ENCODE measurements at regions not wholly inside any gene's neighbourhood (a gene's known extent, or its start where the extent isn't known, plus 50 kb on each side); places are given as distances from the start of the nearest gene placed in this dataset.
"Not testable (repeated sequence)": the region's sequence is repeated elsewhere in the genome, so short reads cannot be mapped to it uniquely, and the experiment has no call there.

GRCh38 chr3:78511840-78512239, 1256.0 kb downstream of the ROBO1 start:
- no peak overlapping the region for H2AFZ ChIP-seq (ENCODE audit: insufficient read depth, low read length, poor library complexity)

GRCh38 chr3:78512786-78513185, 1255.0 kb downstream of the ROBO1 start:
- not testable (repeated sequence) for H3K4me1 ChIP-seq (ENCODE audit: control insufficient read depth in 1 of 2, insufficient read depth in 2 of 2, low read length in 2 of 2); H3K9me3 ChIP-seq (ENCODE audit: insufficient read depth, low read depth, low read length); H4K91ac ChIP-seq (ENCODE audit: low read depth, low read length); H3K36me3 ChIP-seq (ENCODE audit: control insufficient read depth in 1 of 2, insufficient read depth in 2 of 2, low read length in 2 of 2); H3K9ac ChIP-seq (ENCODE audit: low read length); H3K18ac ChIP-seq (ENCODE audit: low read length); H4K8ac ChIP-seq (ENCODE audit: low read depth, low read length); H2BK120ac ChIP-seq (ENCODE audit: insufficient read depth, low read length, poor library complexity); H4K12ac ChIP-seq (ENCODE audit: low read depth, low read length); H3K4me3 ChIP-seq (ENCODE audit: low read depth, low read length); H3K4ac ChIP-seq (ENCODE audit: low read depth, low read length); H3K27me3 ChIP-seq (ENCODE audit: insufficient read depth, low read length); H3K27ac ChIP-seq (ENCODE audit: low read depth, low read length); H3K79me1 ChIP-seq (ENCODE audit: low read length); H3K14ac ChIP-seq (ENCODE audit: low read length); H3K79me2 ChIP-seq (ENCODE audit: control insufficient read depth, insufficient read depth, low read length, poor library complexity); H3K4me2 ChIP-seq (ENCODE audit: low read length); H3K23ac ChIP-seq (ENCODE audit: low read length); H2BK12ac ChIP-seq (ENCODE audit: low read length); DNase-seq; H2BK5ac ChIP-seq (ENCODE audit: low read depth, low read length, poor library complexity); H2AK5ac ChIP-seq (ENCODE audit: low read length); H2AFZ ChIP-seq (ENCODE audit: insufficient read depth, low read length, poor library complexity)
- WGBS (ENCODE audit: extremely low coverage, insufficient coverage, insufficient read length): no CpG with 5 or more reads among the region's 4 CpGs

More at GRCh38 chr3:78511840-78512239, 1256.0 kb downstream of the ROBO1 start:
- Histone ChIP-seq H3K4ac (ENCODE audit: low read depth, low read length) (no peak overlapping the region), H3K4me3 (ENCODE audit: low read depth, low read length) (no peak overlapping the region), H3K9me3 (ENCODE audit: insufficient read depth, low read depth, low read length) (no peaks in the 10 kb centered on the region), H3K14ac (ENCODE audit: low read length) (no peak overlapping the region), H3K27me3 (ENCODE audit: insufficient read depth, low read length) (no peaks in the 10 kb centered on the region), H2AK5ac (ENCODE audit: low read length) (no peak overlapping the region), H3K18ac (ENCODE audit: low read length) (no peak overlapping the region), H2BK120ac (ENCODE audit: insufficient read depth, low read length, poor library complexity) (no peak overlapping the region), H3K9ac (ENCODE audit: low read length) (no peak overlapping the region), H3K27ac (ENCODE audit: low read depth, low read length) (no peak overlapping the region), H4K91ac (ENCODE audit: low read depth, low read length) (no peak overlapping the region), H3K23ac (ENCODE audit: low read length) (no peak overlapping the region), H3K36me3 (ENCODE audit: control insufficient read depth in 1 of 2, insufficient read depth in 2 of 2, low read length in 2 of 2) (no peaks in the 10 kb centered on the region), H4K8ac (ENCODE audit: low read depth, low read length) (no peak overlapping the region), H2BK12ac (ENCODE audit: low read length) (no peak overlapping the region), H4K12ac (ENCODE audit: low read depth, low read length) (no peak overlapping the region), H3K4me2 (ENCODE audit: low read length) (no peak overlapping the region), H2BK5ac (ENCODE audit: low read depth, low read length, poor library complexity) (no peak overlapping the region), H3K4me1 (ENCODE audit: control insufficient read depth in 1 of 2, insufficient read depth in 2 of 2, low read length in 2 of 2) (peaks cover 0 to 3% of the 10 kb centered on the region in 2 experiments), H3K79me2 (ENCODE audit: control insufficient read depth, insufficient read depth, low read length, poor library complexity) (no peaks in the 10 kb centered on the region), H3K79me1 (ENCODE audit: low read length) (no peaks in the 10 kb centered on the region)
- DNase-seq: no peak
- WGBS (ENCODE audit: extremely low coverage, insufficient coverage, insufficient read length): no CpG with 5 or more reads among the region's 2 CpGs

- Histone ChIP-seq H3K36me3 (ENCODE audit: control insufficient read depth in 1 of 2, insufficient read depth in 2 of 2, low read length in 2 of 2) (no peaks in the 10 kb centered on the region), H3K4ac (ENCODE audit: low read depth, low read length) (no peak overlapping the region), H2BK120ac (ENCODE audit: insufficient read depth, low read length, poor library complexity) (no peak overlapping the region), H3K27me3 (ENCODE audit: insufficient read depth, low read length) (no peaks in the 10 kb centered on the region), H3K4me1 (ENCODE audit: control insufficient read depth in 1 of 2, insufficient read depth in 2 of 2, low read length in 2 of 2) (no peaks in the 10 kb centered on the region), H3K9me3 (ENCODE audit: insufficient read depth, low read depth, low read length) (no peaks in the 10 kb centered on the region), H3K14ac (ENCODE audit: low read length) (no peak overlapping the region), H4K12ac (ENCODE audit: low read depth, low read length) (no peak overlapping the region), H3K18ac (ENCODE audit: low read length) (no peak overlapping the region), H2BK5ac (ENCODE audit: low read depth, low read length, poor library complexity) (no peak overlapping the region), H2BK12ac (ENCODE audit: low read length) (no peak overlapping the region), H3K4me2 (ENCODE audit: low read length) (no peak overlapping the region), H4K8ac (ENCODE audit: low read depth, low read length) (no peak overlapping the region), H3K23ac (ENCODE audit: low read length) (no peak overlapping the region), H2AK5ac (ENCODE audit: low read length) (no peak overlapping the region), H3K27ac (ENCODE audit: low read depth, low read length) (no peak overlapping the region), H4K91ac (ENCODE audit: low read depth, low read length) (no peak overlapping the region), H3K9ac (ENCODE audit: low read length) (no peak overlapping the region), H3K79me1 (ENCODE audit: low read length) (no peaks in the 10 kb centered on the region), H2AFZ (ENCODE audit: insufficient read depth, low read length, poor library complexity) (no peak overlapping the region), H3K4me3 (ENCODE audit: low read depth, low read length) (no peak overlapping the region), H3K79me2 (ENCODE audit: control insufficient read depth, insufficient read depth, low read length, poor library complexity) (no peaks in the 10 kb centered on the region)
- no CpG with 5 or more reads among the region's 3 CpGs for WGBS (ENCODE audit: extremely low coverage, insufficient coverage, insufficient read length)
- no peak for DNase-seq
Measured at GRCh38 chr3:78516437-78516836, 1251.4 kb downstream of the ROBO1 start.

GRCh38 chr3:78516937-78517336, 1250.9 kb downstream of the ROBO1 start:
- no peak overlapping the region for H3K27ac ChIP-seq (ENCODE audit: low read depth, low read length)
- H4K8ac ChIP-seq (ENCODE audit: low read depth, low read length): no peak overlapping the region
- H3K14ac ChIP-seq (ENCODE audit: low read length): no peak overlapping the region
- H3K9me3 ChIP-seq (ENCODE audit: insufficient read depth, low read depth, low read length): no peaks in the 10 kb centered on the region
- no peak overlapping the region for H3K18ac ChIP-seq (ENCODE audit: low read length)
- no peak overlapping the region for H2BK5ac ChIP-seq (ENCODE audit: low read depth, low read length, poor library complexity)
- no peak overlapping the region for H4K91ac ChIP-seq (ENCODE audit: low read depth, low read length)
- no peak overlapping the region for H3K23ac ChIP-seq (ENCODE audit: low read length)
- H3K36me3 ChIP-seq (ENCODE audit: control insufficient read depth in 1 of 2, insufficient read depth in 2 of 2, low read length in 2 of 2): no peaks in the 10 kb centered on the region
- H3K9ac ChIP-seq (ENCODE audit: low read length): no peak overlapping the region
- no peaks in the 10 kb centered on the region for H3K79me2 ChIP-seq (ENCODE audit: control insufficient read depth, insufficient read depth, low read length, poor library complexity)
- no peak overlapping the region for H3K4me3 ChIP-seq (ENCODE audit: low read depth, low read length)
- no peaks in the 10 kb centered on the region for H3K79me1 ChIP-seq (ENCODE audit: low read length)
- H2AFZ ChIP-seq (ENCODE audit: insufficient read depth, low read length, poor library complexity): no peak overlapping the region
- H3K4me1 ChIP-seq (ENCODE audit: control insufficient read depth in 1 of 2, insufficient read depth in 2 of 2, low read length in 2 of 2): no peaks in the 10 kb centered on the region
- H3K4me2 ChIP-seq (ENCODE audit: low read length): no peak overlapping the region
- H2AK5ac ChIP-seq (ENCODE audit: low read length): no peak overlapping the region
- no peak overlapping the region for H4K12ac ChIP-seq (ENCODE audit: low read depth, low read length)
- H2BK12ac ChIP-seq (ENCODE audit: low read length): no peak overlapping the region
- no peak overlapping the region for H2BK120ac ChIP-seq (ENCODE audit: insufficient read depth, low read length, poor library complexity)
- H3K27me3 ChIP-seq (ENCODE audit: insufficient read depth, low read length): no peaks in the 10 kb centered on the region
- H3K4ac ChIP-seq (ENCODE audit: low read depth, low read length): no peak overlapping the region
- no peak for DNase-seq
